Cardiac muscle cell (in vitro differentiated cells and primary cell): ENCODE measurements at regions not wholly inside any gene's neighbourhood (a gene's known extent, or its start where the extent isn't known, plus 50 kb on each side); places are given as distances from the start of the nearest gene placed in this dataset.
"Not testable (repeated sequence)": the region's sequence is repeated elsewhere in the genome, so short reads cannot be mapped to it uniquely, and the experiment has no call there.

Experiments used
- DNase-seq, 2 donors: peaks; one replicate each; pipeline versions ENCODE4 v3.0.0 to v3.0.0-alpha.2; 2010 to 2017; ENCODE audit warnings: low read depth in 1 of 2, low spot score in 1 of 2
- H3K27ac ChIP-seq: fragments of 200-600 bp; sonication (generic); 2 replicates; pipeline ENCODE4 v1.5.1; 2016
- H3K27me3 ChIP-seq: fragments of 200-600 bp; sonication (generic); 2 replicates; pipeline ENCODE4 v1.6.0; 2016; ENCODE audit warnings: control low read depth
- H3K36me3 ChIP-seq: fragments of 200-600 bp; sonication (generic); 2 replicates; pipeline ENCODE4 v1.5.1; 2016; ENCODE audit warnings: control low read depth
- H3K4me1 ChIP-seq: fragments of 200-600 bp; sonication (generic); 2 replicates; pipeline ENCODE4 v1.8.1; 2017; ENCODE audit warnings: low read depth, mild to moderate bottlenecking, mixed run types
- H3K4me3 ChIP-seq: fragments of 200-600 bp; sonication (generic); 2 replicates; pipeline ENCODE4 v1.5.1; 2016; ENCODE audit warnings: mild to moderate bottlenecking
- H3K9me3 ChIP-seq: fragments of 200-600 bp; sonication (generic); 2 replicates; pipeline ENCODE4 v1.5.1; 2017; ENCODE audit warnings: low read depth, mild to moderate bottlenecking, control low read depth
- CTCF ChIP-seq: IDR thresholded peaks from 2 replicates; pipeline ENCODE4 v1.5.1; 2012; ENCODE audit warnings: low read depth, mild to moderate bottlenecking, low read length

GRCh38 chr17:77842528-77843147 is 115.9 kb upstream of the TNRC6C start:
- Histone ChIP-seq H3K27ac (no peak overlapping the region), H3K9me3 (no peaks in the 10 kb centered on the region), H3K4me3 (no peak overlapping the region), H3K36me3 (no peaks in the 10 kb centered on the region), H3K27me3 (no peaks in the 10 kb centered on the region), H3K4me1 (peaks cover 17% of the 10 kb centered on the region)
- DNase-seq = no peak
- TF ChIP-seq CTCF = no peak

GRCh38 chr17:77843255-77843895 is 115.1 kb upstream of the TNRC6C start:
- not testable (repeated sequence) for H3K36me3 ChIP-seq, H3K9me3 ChIP-seq, H3K27me3 ChIP-seq, H3K27ac ChIP-seq, H3K4me3 ChIP-seq
- DNase-seq = peak in 1 of 2 donors; percentile 70
- H3K4me1 ChIP-seq = peaks cover 17% of the 10 kb centered on the region

- H3K27ac ChIP-seq = no peak overlapping the region
- TF ChIP-seq CTCF = no peak
- H3K27me3 ChIP-seq = no peaks in the 10 kb centered on the region
- H3K4me1 ChIP-seq = peaks cover 17% of the 10 kb centered on the region
- H3K9me3 ChIP-seq = no peaks in the 10 kb centered on the region
- no peak for DNase-seq
- no peaks in the 10 kb centered on the region for H3K36me3 ChIP-seq
- H3K4me3 ChIP-seq = no peak overlapping the region
Measured at GRCh38 chr17:77843896-77844295, 114.6 kb upstream of the TNRC6C start.

- H3K36me3 ChIP-seq = no peaks in the 10 kb centered on the region
- H3K9me3 ChIP-seq = no peaks in the 10 kb centered on the region
- peaks cover 15% of the 10 kb centered on the region for H3K4me1 ChIP-seq
- no peak for TF ChIP-seq CTCF
- no peaks in the 10 kb centered on the region for H3K27me3 ChIP-seq
- H3K4me3 ChIP-seq = no peak overlapping the region
- DNase-seq = no peak
- H3K27ac ChIP-seq = no peak overlapping the region
Measured at GRCh38 chr17:77844681-77845080, 113.8 kb upstream of the TNRC6C start.

GRCh38 chr17:77845541-77846225 is 112.8 kb upstream of the TNRC6C start:
- Histone ChIP-seq H3K27me3 (no peaks in the 10 kb centered on the region), H3K9me3 (no peaks in the 10 kb centered on the region), H3K36me3 (no peaks in the 10 kb centered on the region), H3K27ac (no peak overlapping the region), H3K4me1 (peaks cover 5% of the 10 kb centered on the region), H3K4me3 (no peak overlapping the region)
- no peak for DNase-seq
- no peak for TF ChIP-seq CTCF

- DNase-seq = no peak
- no peak overlapping the region for H3K4me3 ChIP-seq
- no peak overlapping the region for H3K27ac ChIP-seq
- H3K9me3 ChIP-seq = no peaks in the 10 kb centered on the region
- H3K36me3 ChIP-seq = no peaks in the 10 kb centered on the region
- H3K27me3 ChIP-seq = no peaks in the 10 kb centered on the region
- H3K4me1 ChIP-seq = peaks cover 4% of the 10 kb centered on the region
- TF ChIP-seq CTCF = no peak
Measured at GRCh38 chr17:77846531-77847085, 111.9 kb upstream of the TNRC6C start.
